Loucy (cell line): ENCODE measurements at regions not wholly inside any gene's neighbourhood (a gene's known extent, or its start where the extent isn't known, plus 50 kb on each side); places are given as distances from the start of the nearest gene placed in this dataset.

Experiments used
- H2AFZ ChIP-seq: fragments of 200-600 bp; sonication (generic); 2 replicates; pipeline ENCODE4 v1.6.0; 2016; ENCODE audit warnings: antibody characterized with exemption, mild to moderate bottlenecking, low read length, moderate library complexity
- H3F3A ChIP-seq: fragments of 200-600 bp; 2 replicates; pipeline ENCODE4 v1.6.0; 2016; ENCODE audit warnings: antibody characterized with exemption, low read depth, mild to moderate bottlenecking
- H3K27me3 ChIP-seq: fragments of 200-600 bp; sonication (generic); 2 replicates; pipeline ENCODE4 v1.6.1; 2014; ENCODE audit warnings: low read length, mild to moderate bottlenecking; ENCODE audit not compliant: insufficient read depth, poor library complexity, severe bottlenecking
- H3K36me3 ChIP-seq: fragments of 200-600 bp; sonication (generic); 2 replicates; pipeline ENCODE4 v1.6.1; 2016; ENCODE audit warnings: low read length; ENCODE audit not compliant: insufficient read depth
- H3K4me1 ChIP-seq: fragments of 200-600 bp; sonication (generic); 2 replicates; pipeline ENCODE4 v1.5.1; 2014; ENCODE audit warnings: low read length, mild to moderate bottlenecking; ENCODE audit not compliant: insufficient read depth, poor library complexity, severe bottlenecking
- H3K4me2 ChIP-seq: fragments of 200-600 bp; sonication (generic); 2 replicates; pipeline ENCODE4 v1.6.0; 2014; ENCODE audit warnings: antibody characterized with exemption, low read length, low read depth, mild to moderate bottlenecking; ENCODE audit not compliant: poor library complexity, severe bottlenecking
- H3K4me3 ChIP-seq: fragments of 200-600 bp; sonication (generic); 2 replicates; pipeline ENCODE4 v1.5.1; 2014; ENCODE audit warnings: low read length, mild to moderate bottlenecking, mixed read lengths; ENCODE audit not compliant: poor library complexity, severe bottlenecking
- H3K79me2 ChIP-seq: fragments of 200-600 bp; sonication (generic); 2 replicates; pipeline ENCODE4 v1.6.1; 2014; ENCODE audit warnings: low read length; ENCODE audit not compliant: insufficient read depth
- H3K9ac ChIP-seq: fragments of 200-600 bp; sonication (generic); 2 replicates; pipeline ENCODE4 v1.6.0; 2014; ENCODE audit warnings: mild to moderate bottlenecking, low read depth, low read length, moderate library complexity; ENCODE audit not compliant: poor library complexity, severe bottlenecking
- H3K9me2 ChIP-seq: fragments of 200-600 bp; sonication (generic); replicated peaks from 2 replicates; pipeline ENCODE4 v1.6.1; 2016; ENCODE audit warnings: low read depth, low read length, mixed read lengths
- H3K9me3 ChIP-seq: fragments of 200-600 bp; sonication (generic); 2 replicates; pipeline ENCODE4 v1.6.1; 2014; ENCODE audit warnings: mild to moderate bottlenecking, antibody characterized with exemption, low read length, low read depth; ENCODE audit not compliant: insufficient read depth
- H4K20me1 ChIP-seq: fragments of 200-600 bp; sonication (generic); 2 replicates; pipeline ENCODE4 v1.6.0; 2014; ENCODE audit warnings: antibody characterized with exemption, low read length, mild to moderate bottlenecking; ENCODE audit not compliant: insufficient read depth, poor library complexity, severe bottlenecking
- EZH2phosphoT487 ChIP-seq: fragments of 200-600 bp; IDR thresholded peaks from 2 replicates; pipeline ENCODE4 v1.6.1; 2018; ENCODE audit warnings: antibody characterized with exemption, mild to moderate bottlenecking, moderate library complexity, borderline replicate concordance
- TF ChIP-seq, protein P1 (sequence below): fragments of 200-600 bp; sonication (generic); conservative IDR thresholded peaks from 2 replicates; pipeline ENCODE4 v1.5.1; 2014; ENCODE audit warnings: mild to moderate bottlenecking, antibody characterized with exemption, low read length

DNA sequence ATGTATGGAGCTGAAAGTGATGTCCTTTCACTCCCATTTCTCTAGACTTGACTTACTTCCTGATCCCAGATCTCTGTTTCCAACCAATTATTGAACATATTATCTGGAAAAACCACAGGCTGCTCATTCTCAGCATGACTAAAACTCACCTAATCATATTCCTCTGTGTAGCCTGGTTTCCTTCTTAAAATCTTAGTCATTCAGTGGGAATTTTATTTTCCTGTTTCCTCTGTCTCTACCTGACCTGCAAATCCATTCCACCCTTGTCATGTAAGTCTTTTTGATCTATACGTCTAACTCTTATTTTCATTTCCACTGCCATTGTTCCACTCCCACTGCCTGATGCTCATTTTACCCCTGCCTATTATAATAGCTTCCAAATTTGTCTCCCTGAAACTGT lies 67.9 kb upstream of the APOBEC4 start:
- no peaks in the 10 kb centered on the region for H3K9me2 ChIP-seq
- H3K27me3 ChIP-seq, result no peaks in the 10 kb centered on the region
- H2AFZ ChIP-seq, result no peak overlapping the region
- no peak overlapping the region for H3K4me2 ChIP-seq
- H3F3A ChIP-seq, result no peaks in the 10 kb centered on the region
- no peaks in the 10 kb centered on the region for H3K79me2 ChIP-seq
- H3K4me1 ChIP-seq, result no peaks in the 10 kb centered on the region
- H3K36me3 ChIP-seq, result no peaks in the 10 kb centered on the region
- no peak for TF ChIP-seq EZH2phosphoT487
- TF ChIP-seq, protein P1, sequence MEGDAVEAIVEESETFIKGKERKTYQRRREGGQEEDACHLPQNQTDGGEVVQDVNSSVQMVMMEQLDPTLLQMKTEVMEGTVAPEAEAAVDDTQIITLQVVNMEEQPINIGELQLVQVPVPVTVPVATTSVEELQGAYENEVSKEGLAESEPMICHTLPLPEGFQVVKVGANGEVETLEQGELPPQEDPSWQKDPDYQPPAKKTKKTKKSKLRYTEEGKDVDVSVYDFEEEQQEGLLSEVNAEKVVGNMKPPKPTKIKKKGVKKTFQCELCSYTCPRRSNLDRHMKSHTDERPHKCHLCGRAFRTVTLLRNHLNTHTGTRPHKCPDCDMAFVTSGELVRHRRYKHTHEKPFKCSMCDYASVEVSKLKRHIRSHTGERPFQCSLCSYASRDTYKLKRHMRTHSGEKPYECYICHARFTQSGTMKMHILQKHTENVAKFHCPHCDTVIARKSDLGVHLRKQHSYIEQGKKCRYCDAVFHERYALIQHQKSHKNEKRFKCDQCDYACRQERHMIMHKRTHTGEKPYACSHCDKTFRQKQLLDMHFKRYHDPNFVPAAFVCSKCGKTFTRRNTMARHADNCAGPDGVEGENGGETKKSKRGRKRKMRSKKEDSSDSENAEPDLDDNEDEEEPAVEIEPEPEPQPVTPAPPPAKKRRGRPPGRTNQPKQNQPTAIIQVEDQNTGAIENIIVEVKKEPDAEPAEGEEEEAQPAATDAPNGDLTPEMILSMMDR, result no peak
- no peaks in the 10 kb centered on the region for H4K20me1 ChIP-seq
- no peak overlapping the region for H3K4me3 ChIP-seq
- H3K9ac ChIP-seq, result no peak overlapping the region
- no peaks in the 10 kb centered on the region for H3K9me3 ChIP-seq

DNA sequence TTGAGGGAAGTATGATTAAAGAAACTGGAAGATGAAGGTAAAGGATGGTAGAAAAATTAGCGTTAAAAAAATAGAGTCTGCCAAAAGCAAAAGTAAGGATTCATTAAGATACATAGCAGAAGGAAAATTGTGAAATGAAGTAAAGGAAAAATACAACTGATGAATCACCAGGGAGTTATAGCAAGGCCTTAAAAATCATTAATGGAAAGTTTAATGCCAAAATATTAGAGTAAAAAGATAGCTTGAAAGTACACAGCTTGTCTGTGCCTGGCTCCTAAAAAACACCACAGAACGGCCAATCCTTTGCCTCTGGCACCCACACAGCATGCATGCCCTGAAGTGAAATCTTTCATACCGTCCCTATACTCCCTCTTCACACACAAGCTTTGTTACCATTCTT lies 66.9 kb upstream of the APOBEC4 start:
- H3K79me2 ChIP-seq, result no peaks in the 10 kb centered on the region
- H3K4me2 ChIP-seq, result no peak overlapping the region
- H3K4me1 ChIP-seq, result no peaks in the 10 kb centered on the region
- no peaks in the 10 kb centered on the region for H3K27me3 ChIP-seq
- H3K9me3 ChIP-seq, result no peaks in the 10 kb centered on the region
- no peak for TF ChIP-seq EZH2phosphoT487
- TF ChIP-seq, protein P1, result no peak
- no peaks in the 10 kb centered on the region for H3K36me3 ChIP-seq
- no peak overlapping the region for H3K9ac ChIP-seq
- no peak overlapping the region for H3K4me3 ChIP-seq
- H2AFZ ChIP-seq, result no peak overlapping the region
- H4K20me1 ChIP-seq, result no peaks in the 10 kb centered on the region
- no peaks in the 10 kb centered on the region for H3F3A ChIP-seq
- H3K9me2 ChIP-seq, result no peaks in the 10 kb centered on the region

DNA sequence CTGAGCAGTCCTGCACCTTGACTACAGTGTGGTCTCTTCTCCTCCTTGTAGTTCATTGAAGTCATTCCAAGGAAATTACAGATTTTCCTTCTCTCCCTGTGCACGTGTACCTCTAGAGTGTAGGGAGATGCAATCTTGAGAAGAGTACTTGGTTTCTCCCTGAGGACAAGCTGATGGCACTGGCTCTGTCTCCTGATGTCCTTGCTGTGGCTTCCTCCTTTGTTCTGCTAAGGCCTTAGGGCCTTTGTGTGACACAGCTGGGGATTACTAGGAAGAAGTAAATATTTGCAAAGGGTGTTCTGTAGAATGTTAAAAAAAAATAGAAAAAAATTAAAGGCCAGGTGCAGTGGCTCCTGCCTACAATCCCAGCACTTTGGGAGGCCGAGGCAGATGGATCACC lies 66.2 kb upstream of the APOBEC4 start:
- H3F3A ChIP-seq, result no peaks in the 10 kb centered on the region
- H4K20me1 ChIP-seq, result no peaks in the 10 kb centered on the region
- H3K4me2 ChIP-seq, result no peak overlapping the region
- no peaks in the 10 kb centered on the region for H3K27me3 ChIP-seq
- H3K79me2 ChIP-seq, result no peaks in the 10 kb centered on the region
- H3K36me3 ChIP-seq, result no peaks in the 10 kb centered on the region
- no peak overlapping the region for H3K9ac ChIP-seq
- no peaks in the 10 kb centered on the region for H3K9me2 ChIP-seq
- TF ChIP-seq, protein P1, result no peak
- no peak for TF ChIP-seq EZH2phosphoT487
- H3K4me3 ChIP-seq, result no peak overlapping the region
- no peaks in the 10 kb centered on the region for H3K4me1 ChIP-seq
- no peak overlapping the region for H2AFZ ChIP-seq
- no peaks in the 10 kb centered on the region for H3K9me3 ChIP-seq
